ENCODE measurements at regions not wholly inside any gene's neighbourhood (a gene's known extent, or its start where the extent isn't known, plus 50 kb on each side); places are given as distances from the start of the nearest gene placed in this dataset.

- Histone ChIP-seq H3K9me3 (ENCODE audit: control insufficient read depth, low read length) (no peaks in the 10 kb centered on the region), H3K27ac (no peak overlapping the region)
- TF ChIP-seq CTCF (IDR thresholded peaks at IDR 0.05): no peak
These were observed 734.5 kb upstream of the LRRN3 start for GRCh38 chr7:110356438-110356837.

DNA sequence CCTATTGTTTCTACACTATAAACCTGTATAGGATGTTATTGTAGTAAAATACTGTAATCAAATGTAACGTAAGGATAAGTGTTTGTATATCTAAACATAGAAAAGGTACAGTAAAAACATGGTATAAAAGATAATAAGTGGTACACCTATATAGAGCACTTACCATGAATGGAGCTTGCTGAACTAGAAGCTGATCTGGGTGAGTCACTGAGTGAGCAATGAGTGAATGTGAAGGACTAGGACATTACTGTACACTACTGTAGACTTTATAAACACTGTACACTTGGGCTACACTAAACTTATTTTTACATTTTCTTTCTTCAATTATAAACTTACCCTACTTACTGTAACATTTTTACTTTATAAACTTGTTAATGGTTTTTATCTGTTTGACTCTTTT, 732.9 kb upstream of the LRRN3 start:
- Histone ChIP-seq H2AFZ (no peak overlapping the region), H3K79me2 (no peaks in the 10 kb centered on the region), H3K27ac (no peak overlapping the region), H3K9me3 (ENCODE audit: control insufficient read depth, low read length) (no peaks in the 10 kb centered on the region), H3K36me3 (ENCODE audit: control insufficient read depth, insufficient read depth, low read length) (no peaks in the 10 kb centered on the region), H3K4me1 (no peaks in the 10 kb centered on the region), H3K4me3 (ENCODE audit: low read depth, low read length) (no peak overlapping the region), H3K9ac (no peak overlapping the region), H3K27me3 (ENCODE audit: control insufficient read depth, insufficient read depth, low read length) (no peaks in the 10 kb centered on the region), H3K4me2 (ENCODE audit: low read length) (no peak overlapping the region)
- TF ChIP-seq CTCF (IDR thresholded peaks at IDR 0.05): no peak

More at GRCh38 chr7:110356438-110356837, 734.5 kb upstream of the LRRN3 start:
- H3K4me2 ChIP-seq (ENCODE audit: low read length): no peak overlapping the region
- no peak overlapping the region for H3K9ac ChIP-seq
- no peaks in the 10 kb centered on the region for H3K4me1 ChIP-seq
- no peak overlapping the region for H3K4me3 ChIP-seq (ENCODE audit: low read depth, low read length)
- H3K79me2 ChIP-seq: no peaks in the 10 kb centered on the region
- H3K36me3 ChIP-seq (ENCODE audit: control insufficient read depth, insufficient read depth, low read length): no peaks in the 10 kb centered on the region
- H2AFZ ChIP-seq: no peak overlapping the region
- no peaks in the 10 kb centered on the region for H3K27me3 ChIP-seq (ENCODE audit: control insufficient read depth, insufficient read depth, low read length)

- no peak overlapping the region for H3K4me2 ChIP-seq (ENCODE audit: low read length)
- no peaks in the 10 kb centered on the region for H3K79me2 ChIP-seq
- H3K9me3 ChIP-seq (ENCODE audit: control insufficient read depth, low read length): no peaks in the 10 kb centered on the region
- no peak overlapping the region for H2AFZ ChIP-seq
- no peak overlapping the region for H3K9ac ChIP-seq
- no peaks in the 10 kb centered on the region for H3K36me3 ChIP-seq (ENCODE audit: control insufficient read depth, insufficient read depth, low read length)
- H3K27ac ChIP-seq: no peak overlapping the region
- H3K27me3 ChIP-seq (ENCODE audit: control insufficient read depth, insufficient read depth, low read length): no peaks in the 10 kb centered on the region
- no peaks in the 10 kb centered on the region for H3K4me1 ChIP-seq
- H3K4me3 ChIP-seq (ENCODE audit: low read depth, low read length): no peak overlapping the region
- TF ChIP-seq CTCF (IDR thresholded peaks at IDR 0.05): no peak
These were observed 719.2 kb upstream of the LRRN3 start for GRCh38 chr7:110371709-110372108.

GRCh38 chr7:110372685-110373084, 718.2 kb upstream of the LRRN3 start:
- H3K79me2 ChIP-seq: no peaks in the 10 kb centered on the region
- no peak overlapping the region for H3K4me2 ChIP-seq (ENCODE audit: low read length)
- H3K4me1 ChIP-seq: no peaks in the 10 kb centered on the region
- H3K36me3 ChIP-seq (ENCODE audit: control insufficient read depth, insufficient read depth, low read length): no peaks in the 10 kb centered on the region
- no peaks in the 10 kb centered on the region for H3K9me3 ChIP-seq (ENCODE audit: control insufficient read depth, low read length)
- H3K27ac ChIP-seq: no peak overlapping the region
- H3K9ac ChIP-seq: no peak overlapping the region
- H3K27me3 ChIP-seq (ENCODE audit: control insufficient read depth, insufficient read depth, low read length): no peaks in the 10 kb centered on the region
- no peak overlapping the region for H3K4me3 ChIP-seq (ENCODE audit: low read depth, low read length)
- no peak overlapping the region for H2AFZ ChIP-seq
- no peak for TF ChIP-seq CTCF (IDR thresholded peaks at IDR 0.05)

GRCh38 chr7:110373416-110373815, 717.5 kb upstream of the LRRN3 start:
- TF ChIP-seq CTCF (IDR thresholded peaks at IDR 0.05): no peak
- Histone ChIP-seq H2AFZ (no peak overlapping the region), H3K9me3 (ENCODE audit: control insufficient read depth, low read length) (no peaks in the 10 kb centered on the region), H3K27me3 (ENCODE audit: control insufficient read depth, insufficient read depth, low read length) (no peaks in the 10 kb centered on the region), H3K27ac (no peak overlapping the region), H3K4me1 (no peaks in the 10 kb centered on the region), H3K79me2 (no peaks in the 10 kb centered on the region), H3K36me3 (ENCODE audit: control insufficient read depth, insufficient read depth, low read length) (no peaks in the 10 kb centered on the region), H3K4me3 (ENCODE audit: low read depth, low read length) (no peak overlapping the region), H3K4me2 (ENCODE audit: low read length) (no peak overlapping the region), H3K9ac (no peak overlapping the region)
